ENCODE measurements at regions not wholly inside any gene's neighbourhood (a gene's known extent, or its start where the extent isn't known, plus 50 kb on each side); places are given as distances from the start of the nearest gene placed in this dataset.

GRCh38 chr10:78900715-78901430 lies 167.9 kb upstream of the ZMIZ1 start:
- no peak for DNase-seq

- DNase-seq = no peak
Measured at GRCh38 chr10:78901694-78902093, 167.1 kb upstream of the ZMIZ1 start.

DNA sequence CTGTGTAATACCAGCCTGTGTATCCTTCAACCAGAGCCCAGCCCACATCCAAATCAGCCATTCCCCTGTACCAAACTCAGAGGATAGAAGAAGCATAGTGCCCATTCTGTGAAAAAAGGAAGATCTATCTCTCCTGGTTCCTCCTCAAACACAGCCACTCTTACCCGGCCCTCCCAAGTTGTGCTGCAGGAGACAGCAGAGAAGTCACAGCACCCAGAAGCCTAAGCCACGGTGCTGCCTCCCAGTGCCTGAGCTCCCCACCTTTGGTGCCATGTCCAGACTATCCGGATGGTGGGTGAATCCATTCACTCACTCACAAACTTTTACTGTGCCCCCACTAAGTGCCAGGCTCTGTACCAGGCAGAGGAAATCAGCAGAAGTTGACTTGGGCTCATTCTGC lies 166.0 kb upstream of the ZMIZ1 start:
- DNase-seq = no peak

DNA sequence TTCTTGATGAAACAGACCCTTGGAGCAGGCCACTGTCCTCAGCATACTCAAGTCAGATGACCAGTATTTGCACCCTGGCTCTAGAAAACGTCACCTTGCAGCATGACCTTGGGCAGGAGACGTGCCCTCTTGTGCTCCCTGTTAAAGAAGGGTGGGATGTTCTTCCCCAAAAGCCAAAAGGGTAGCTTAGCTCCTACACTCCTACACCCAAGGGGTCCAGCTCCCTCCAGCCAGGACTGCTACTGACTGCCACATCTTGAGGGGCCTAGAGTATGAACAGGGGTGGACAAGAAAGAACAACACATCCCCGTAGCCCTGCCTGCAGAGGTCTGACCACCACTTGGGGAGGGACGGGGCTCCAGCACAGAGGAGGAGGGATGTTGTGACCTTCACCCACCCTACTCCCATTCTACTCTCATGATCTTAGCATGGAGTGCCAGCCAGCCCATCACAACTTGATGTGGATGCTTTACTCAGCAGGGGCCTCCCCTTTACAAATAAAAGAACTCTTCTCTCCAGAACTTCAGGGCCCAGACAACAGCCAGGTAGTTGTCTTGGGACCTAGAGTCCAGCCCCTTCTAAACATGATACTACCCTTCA lies 165.3 kb upstream of the ZMIZ1 start:
- no peak for DNase-seq

DNA sequence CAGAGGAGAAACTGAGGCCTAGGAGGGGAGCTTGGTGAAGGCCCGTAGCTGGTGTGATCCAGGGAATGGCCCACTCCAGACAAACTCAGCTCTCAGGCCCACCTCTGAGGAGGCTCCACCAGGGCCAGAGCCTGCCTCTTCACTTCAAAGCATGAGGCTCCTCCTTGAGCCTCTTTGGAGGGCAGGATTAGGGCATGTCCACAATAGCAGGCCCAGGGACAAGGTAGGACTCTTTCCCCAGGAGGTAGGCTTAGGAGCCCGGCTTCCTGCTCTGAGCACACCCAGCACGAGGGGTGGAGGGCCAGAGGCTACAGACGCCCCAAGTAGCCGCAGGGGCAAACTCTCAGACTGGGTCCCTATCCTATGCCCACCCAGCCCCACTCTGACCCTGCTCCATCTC lies 164.6 kb upstream of the ZMIZ1 start:
- DNase-seq = no peak

DNA sequence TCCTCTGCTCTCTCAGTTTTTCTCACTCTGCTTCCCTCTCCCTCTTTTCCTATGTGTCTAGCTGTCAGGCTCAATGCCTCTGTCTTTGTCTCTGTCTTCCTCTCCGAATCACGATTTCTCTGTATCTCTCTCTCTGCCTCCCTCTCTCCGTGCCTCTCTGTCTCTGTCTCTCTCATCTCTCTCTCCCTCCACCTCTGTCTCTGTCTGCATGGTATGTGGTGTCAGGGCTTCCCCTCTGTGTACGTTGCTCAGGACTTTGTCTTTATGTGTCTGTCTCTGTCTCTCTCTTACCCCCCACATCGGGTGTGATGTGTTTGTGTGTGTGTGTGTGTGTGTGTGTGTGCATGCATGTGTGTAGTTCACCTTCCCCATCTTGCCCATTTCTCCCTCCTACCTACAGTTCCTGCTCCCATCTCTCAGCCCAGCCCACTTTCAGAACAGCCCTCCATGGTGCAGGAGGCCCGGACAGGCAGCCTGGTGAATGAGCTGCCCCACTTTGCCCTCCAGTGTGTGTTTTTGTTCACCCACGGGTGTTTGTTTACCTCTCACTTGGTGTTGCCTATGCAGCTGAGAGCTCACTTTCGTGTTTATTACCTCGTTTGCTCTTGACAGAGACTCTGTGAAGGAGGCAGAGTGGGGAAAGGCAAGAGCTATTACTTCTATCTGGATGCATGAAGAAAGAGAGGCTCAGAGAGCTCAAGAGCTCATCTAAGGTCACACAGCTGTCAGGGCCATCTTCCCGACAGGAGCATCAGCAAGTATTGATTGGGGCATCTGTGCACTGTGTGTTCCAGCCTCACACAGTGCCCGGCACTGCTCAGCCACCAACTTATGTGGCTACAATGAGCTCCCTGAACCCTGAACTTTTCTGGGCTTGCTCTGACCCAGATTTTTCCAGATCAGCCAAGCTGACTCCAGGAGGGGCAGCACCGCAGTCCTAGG lies 163.5 kb upstream of the ZMIZ1 start:
- no peak for DNase-seq

- DNase-seq = no peak
Measured at GRCh38 chr10:78905957-78906308, 162.8 kb upstream of the ZMIZ1 start.

DNA sequence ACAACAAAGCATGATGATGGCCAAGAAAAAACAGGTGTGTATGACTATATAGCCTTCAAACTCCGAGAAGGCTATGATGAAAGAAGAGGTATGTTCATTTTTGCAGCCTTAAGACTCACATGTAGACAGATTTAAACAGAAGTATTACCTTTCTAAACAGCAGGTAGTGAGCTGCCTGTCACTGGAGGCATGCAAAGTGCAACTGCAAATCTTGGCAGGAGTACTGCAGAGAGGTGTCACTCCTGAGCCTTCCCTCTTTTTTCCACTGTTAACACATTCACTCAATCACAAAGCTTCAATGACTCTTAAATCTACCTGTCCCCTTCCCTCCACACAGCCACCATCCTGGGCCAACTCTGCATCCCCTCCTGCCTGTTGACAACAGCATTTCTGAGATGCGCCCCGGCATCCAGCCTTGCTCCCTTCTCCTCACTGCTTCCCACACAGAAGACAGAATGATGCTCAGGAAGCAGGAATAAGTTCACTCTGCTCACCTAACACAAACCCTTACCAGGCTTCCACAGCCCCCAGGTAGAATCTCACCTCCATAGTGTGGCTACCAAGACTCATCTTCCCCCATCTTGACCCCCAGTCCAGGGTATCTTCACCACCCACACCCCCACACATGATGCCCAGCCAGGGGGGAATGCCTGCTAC lies 161.9 kb upstream of the ZMIZ1 start:
- DNase-seq = no peak

DNA sequence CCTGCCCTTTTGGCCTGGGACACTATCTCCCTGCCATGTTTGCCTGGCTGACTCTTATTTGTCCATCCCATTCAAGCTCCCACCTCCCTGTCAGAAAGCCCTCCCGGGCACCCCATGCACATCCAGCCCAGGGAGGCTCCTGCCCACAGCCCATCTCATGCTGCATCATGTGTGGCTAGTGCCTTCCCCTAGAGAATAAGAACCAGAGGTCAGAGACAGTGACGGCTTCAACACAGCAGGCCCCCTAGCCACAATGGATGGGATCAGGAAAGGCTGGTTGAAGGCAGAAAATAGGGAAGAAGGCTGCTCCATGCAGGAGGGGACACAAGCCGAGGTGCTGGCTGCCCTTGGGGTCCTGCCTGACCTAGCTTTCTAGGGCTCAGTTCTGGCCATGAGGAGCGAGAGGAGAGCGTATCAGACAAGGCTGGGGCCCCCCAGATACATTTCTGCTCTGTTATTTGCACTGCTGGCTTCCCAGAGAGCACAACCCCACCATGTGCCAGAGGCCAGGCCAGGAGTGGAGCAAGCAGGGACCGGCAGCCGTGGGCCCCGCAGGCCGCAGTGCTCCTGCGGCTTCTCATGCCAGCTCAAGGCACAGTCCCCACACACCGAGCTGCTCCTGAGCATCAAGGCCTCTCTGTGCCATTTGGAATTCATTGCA lies 161.1 kb upstream of the ZMIZ1 start:
- DNase-seq = no peak

GRCh38 chr10:78909221-78909620 lies 159.5 kb upstream of the ZMIZ1 start:
- DNase-seq = no peak

DNA sequence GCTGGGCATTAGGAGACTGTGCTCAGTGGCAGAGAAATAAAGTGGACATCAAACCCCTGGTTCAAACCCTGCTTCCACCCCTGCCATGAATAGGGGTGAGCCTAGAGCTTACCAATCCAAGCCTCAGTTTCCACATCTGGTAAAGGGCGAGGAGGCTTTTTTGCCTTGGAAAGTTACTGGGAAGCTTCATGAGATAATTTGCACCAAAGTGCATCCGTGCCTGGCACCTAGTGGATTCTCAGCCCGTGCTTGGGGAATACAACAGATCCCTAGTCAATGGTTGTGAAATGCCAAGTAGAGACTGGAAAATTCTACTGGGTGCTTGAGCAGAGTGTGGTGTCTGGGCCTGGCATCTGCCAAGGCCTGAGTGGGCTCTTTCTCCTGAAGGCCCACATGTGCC lies 158.7 kb upstream of the ZMIZ1 start:
- no peak for DNase-seq

- no peak for DNase-seq
Measured at GRCh38 chr10:78910476-78910875, 158.3 kb upstream of the ZMIZ1 start.

GRCh38 chr10:78910886-78911285 lies 157.9 kb upstream of the ZMIZ1 start:
- DNase-seq = no peak

- no peak for DNase-seq
Measured at GRCh38 chr10:78911533-78912340, 157.0 kb upstream of the ZMIZ1 start.

- no peak for DNase-seq
Measured at GRCh38 chr10:78912361-78913218, 156.2 kb upstream of the ZMIZ1 start.

DNA sequence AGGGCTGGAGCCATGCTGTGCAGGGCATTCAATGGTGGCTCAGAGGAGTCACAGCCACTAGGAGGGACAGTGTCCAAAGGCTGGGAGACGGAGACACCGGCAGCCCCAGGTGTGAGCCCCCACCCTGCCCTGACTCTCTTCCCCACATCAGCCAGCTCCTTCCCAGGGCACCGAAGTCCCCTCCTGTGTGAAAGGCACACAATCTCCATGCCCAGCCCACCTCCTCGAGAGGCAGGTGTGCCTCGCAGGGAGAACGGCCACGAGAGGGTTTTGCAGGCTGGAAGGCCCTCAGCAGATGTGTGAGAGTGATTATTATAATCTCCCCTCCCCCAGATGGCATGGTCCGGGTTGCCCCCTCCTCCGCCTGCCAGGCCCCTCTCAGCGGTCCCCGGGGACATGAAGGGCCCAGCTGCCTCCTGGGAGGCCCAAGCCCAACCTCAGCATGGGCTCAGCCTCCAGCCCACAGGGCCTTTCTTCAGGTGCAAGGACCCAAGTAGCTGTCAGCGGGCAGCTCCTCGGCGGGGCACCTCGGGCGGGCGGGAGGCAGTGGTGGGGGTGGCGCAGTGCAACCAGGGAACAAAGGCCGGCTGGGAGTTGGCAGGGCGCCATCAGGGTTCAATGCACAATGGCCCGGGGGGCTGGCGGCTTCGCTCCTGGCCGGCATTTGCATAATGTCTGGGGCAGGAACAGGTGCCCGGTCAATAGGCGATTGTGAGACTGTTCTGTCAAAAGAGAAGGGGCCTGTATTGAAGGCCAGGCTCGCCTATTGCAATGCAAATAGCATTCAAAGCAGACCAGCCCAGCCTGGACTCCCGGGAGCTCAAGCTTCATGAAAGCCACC lies 155.3 kb upstream of the ZMIZ1 start:
- no peak for DNase-seq

- DNase-seq = no peak
Measured at GRCh38 chr10:78914060-78914378, 154.7 kb upstream of the ZMIZ1 start.

DNA sequence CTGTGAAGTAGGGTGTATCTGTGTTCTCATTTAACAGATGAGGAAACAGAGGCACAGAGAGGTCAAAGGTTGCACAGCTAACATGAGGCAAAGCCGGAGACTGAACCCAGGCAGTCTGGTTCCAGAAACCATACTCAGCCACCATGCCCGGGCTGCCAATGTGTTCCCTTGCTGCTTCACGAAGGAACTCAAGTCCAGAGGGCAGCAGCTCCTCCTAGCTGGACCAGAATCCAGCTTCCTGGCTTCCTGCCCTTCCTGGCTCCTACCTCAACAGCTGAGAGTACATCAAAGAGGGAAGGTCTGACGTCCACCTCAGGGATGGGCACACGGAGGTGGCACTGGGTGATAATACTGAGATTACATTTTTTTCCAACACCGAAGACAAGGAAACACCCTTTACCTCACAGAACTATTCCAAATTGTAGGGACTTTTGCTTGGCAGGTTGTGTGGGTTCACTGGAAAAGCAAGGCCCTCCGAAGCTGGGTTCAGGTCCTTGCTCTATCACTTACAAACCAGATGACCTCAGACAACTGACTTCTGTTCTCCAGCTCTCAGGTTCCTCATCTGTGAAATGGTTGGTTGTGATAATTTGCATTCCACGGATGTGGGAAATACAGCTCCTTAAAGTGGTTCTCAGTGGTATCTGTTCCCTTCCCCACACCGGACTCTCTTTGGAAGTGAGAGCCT lies 154.1 kb upstream of the ZMIZ1 start:
- DNase-seq = no peak

- no peak for DNase-seq
Measured at GRCh38 chr10:78915190-78915518, 153.6 kb upstream of the ZMIZ1 start.

DNA sequence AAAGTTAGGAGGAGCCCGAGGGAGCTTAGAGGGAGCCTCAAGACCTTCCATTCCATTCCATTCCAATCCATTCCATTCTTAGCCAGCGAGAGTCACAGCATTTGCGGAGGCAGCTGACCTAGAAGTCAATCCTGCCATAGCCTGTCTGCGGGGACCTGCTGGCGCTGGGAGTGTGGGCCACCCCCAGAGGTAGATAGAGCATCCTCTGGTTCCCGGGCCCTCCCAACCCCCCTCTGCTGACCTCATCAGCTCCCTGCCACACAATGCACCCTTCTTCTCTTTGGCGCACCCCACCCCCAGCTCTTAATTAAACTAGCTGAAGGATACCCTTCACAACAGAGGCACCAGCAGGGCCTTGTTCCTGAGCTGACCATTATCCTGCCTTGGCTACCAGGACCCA lies 152.5 kb upstream of the ZMIZ1 start:
- DNase-seq = no peak
